ENCODE measurements at regions not wholly inside any gene's neighbourhood (a gene's known extent, or its start where the extent isn't known, plus 50 kb on each side); places are given as distances from the start of the nearest gene placed in this dataset.
A peak's percentile ranks its signal among the peaks of the same experiment; 100 is the strongest.

DNA sequence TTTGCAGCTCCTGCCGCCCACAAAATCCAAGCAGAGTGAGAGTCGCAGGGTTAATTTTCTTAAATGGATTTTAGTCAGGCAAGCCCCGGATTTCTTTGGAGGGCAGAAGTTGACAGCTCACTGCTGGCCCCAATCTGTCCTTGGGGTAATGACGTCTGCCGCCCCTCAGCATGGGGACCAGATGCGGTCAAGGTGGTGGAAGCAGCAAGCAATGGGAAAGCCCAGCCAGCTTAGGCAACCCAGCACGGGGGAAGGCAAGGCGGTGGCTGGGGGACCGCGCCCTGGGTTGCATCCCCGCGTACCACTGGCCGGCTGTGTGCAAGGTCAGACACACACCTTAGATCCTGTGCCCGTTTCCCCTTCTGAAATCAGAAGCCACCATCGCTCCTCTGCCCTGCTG, 321.7 kb downstream of the C16orf95 start:
- H3K27ac Mint-ChIP-seq, result no peak overlapping the region
- no peak for ATAC-seq
- DNase-seq (ENCODE audit: low spot score in 2 of 2), result no peak
- peaks cover 0 to 5% of the 10 kb centered on the region in 2 donors for H3K36me3 Mint-ChIP-seq
- peaks cover 4 to 8% of the 10 kb centered on the region in 2 donors for H3K9me3 Mint-ChIP-seq

DNA sequence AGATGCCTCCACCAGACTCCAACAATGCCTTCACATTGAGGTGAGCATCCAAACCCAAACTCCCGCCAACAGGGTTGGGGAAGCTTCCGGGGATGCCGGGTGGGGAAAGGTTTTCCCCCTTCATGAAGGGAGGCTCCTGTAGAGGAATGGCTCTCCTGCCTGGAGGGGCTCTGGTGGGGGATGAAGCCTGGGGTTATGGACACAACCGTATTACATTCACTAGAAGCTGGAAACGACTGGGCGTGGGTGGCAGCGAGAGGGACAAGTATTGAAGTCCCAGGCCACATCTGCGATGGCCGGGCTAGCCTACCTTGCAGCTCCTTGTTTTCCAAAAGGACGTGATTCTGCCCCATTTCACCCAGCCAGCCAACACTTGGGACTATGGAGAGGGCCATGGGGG, 321.1 kb downstream of the C16orf95 start:
- H3K27ac Mint-ChIP-seq, result no peak overlapping the region
- peaks cover 4 to 8% of the 10 kb centered on the region in 2 donors for H3K9me3 Mint-ChIP-seq
- ATAC-seq (no peak), DNase-seq (ENCODE audit: low spot score in 2 of 2) (no peak)
- peaks cover 0 to 5% of the 10 kb centered on the region in 2 donors for H3K36me3 Mint-ChIP-seq

DNA sequence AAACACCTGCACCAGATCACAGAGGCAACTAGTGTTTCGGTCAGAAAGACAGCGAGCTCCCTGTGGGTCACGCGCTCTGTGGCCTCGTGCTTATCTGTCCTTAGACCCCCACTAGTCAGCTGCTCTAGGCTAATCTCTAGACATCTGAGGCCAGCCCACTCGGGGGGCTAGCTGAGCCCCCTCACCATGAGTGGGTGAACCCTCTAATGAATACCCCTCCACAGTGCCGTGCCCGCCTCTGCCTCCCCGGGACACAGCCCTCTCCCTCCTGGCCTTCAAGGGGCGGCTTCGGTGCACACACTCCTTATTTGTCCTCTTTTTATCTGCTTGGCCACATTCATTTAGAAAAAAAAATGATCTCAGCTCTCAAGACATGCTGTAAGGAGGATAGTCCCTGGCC, 320.1 kb downstream of the C16orf95 start:
- Mint-ChIP-seq H3K9me3 (peaks cover 4 to 8% of the 10 kb centered on the region in 2 donors), H3K36me3 (peaks cover 0 to 5% of the 10 kb centered on the region in 2 donors), H3K27ac (no peak overlapping the region)
- no peak for ATAC-seq
- DNase-seq (ENCODE audit: low spot score in 2 of 2), result no peak

DNA sequence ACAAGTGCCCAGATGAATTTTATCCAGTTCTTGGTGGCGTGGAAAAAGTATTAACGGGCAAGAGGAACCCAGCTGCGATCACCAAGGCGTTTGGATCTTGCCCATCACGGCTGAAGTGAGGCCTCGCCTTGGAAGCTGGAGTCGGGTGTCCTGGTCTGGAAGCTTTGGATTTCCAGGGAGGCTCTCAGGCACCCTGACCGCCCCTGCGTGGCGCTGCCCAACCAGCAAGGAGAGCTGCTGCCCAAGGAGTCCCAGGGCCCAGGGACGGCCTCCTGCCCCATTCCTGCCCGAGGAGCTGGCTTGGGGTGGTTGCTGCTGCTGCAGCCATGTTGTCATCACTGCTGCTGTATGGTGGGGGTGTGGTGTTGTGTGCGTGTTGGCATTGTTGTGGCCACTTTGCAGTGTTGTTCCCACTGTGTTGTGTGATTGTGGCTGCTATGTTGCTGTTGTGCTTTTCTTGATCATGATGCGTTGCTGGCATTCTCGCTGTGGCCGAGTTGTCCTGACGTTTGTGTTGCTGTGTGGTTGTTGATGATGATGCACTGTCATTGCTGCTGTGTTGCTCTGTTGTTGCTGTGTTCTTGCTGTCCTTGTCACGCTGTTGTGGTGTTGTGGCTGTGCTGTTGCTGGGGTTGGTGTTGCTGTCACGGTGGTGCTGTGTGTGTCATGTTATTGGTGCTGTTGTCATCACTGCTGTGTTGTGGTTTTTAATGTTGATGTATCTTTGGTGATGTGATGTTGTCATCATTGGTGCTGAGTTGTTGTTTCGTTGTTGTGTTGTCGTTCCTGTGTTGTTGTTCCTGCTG, 318.8 kb downstream of the C16orf95 start:
- Mint-ChIP-seq H3K36me3 (peaks cover 0 to 5% of the 10 kb centered on the region in 2 donors), H3K27ac (no peak overlapping the region), H3K9me3 (peaks cover 4% of the 10 kb centered on the region in 2 donors)
- no peak for DNase-seq (ENCODE audit: low spot score in 2 of 2)
- ATAC-seq, result no peak

DNA sequence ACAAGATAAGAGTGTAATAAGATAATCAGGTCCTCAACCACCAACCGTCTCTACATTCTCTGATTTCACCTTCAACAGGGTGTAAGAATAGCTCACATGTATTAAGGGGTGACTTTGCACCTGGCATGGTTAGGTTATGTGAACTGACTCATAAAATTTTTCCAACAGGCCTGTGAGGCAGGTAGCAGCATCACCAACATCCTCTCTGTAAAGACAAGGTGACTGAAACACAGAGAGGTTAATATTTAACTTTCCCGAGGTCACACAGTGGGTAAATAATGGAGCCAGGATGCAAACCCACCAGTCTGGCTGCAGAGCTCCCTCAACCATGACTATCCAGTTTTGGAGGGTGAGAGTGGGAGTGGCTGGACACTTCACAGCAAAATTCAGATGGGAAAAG, 317.2 kb downstream of the C16orf95 start:
- Mint-ChIP-seq H3K9me3 (peaks cover 4 to 9% of the 10 kb centered on the region in 2 donors), H3K36me3 (peaks cover 0 to 5% of the 10 kb centered on the region in 2 donors), H3K27ac (no peak overlapping the region)
- ATAC-seq (no peak), DNase-seq (ENCODE audit: low spot score in 2 of 2) (no peak)

DNA sequence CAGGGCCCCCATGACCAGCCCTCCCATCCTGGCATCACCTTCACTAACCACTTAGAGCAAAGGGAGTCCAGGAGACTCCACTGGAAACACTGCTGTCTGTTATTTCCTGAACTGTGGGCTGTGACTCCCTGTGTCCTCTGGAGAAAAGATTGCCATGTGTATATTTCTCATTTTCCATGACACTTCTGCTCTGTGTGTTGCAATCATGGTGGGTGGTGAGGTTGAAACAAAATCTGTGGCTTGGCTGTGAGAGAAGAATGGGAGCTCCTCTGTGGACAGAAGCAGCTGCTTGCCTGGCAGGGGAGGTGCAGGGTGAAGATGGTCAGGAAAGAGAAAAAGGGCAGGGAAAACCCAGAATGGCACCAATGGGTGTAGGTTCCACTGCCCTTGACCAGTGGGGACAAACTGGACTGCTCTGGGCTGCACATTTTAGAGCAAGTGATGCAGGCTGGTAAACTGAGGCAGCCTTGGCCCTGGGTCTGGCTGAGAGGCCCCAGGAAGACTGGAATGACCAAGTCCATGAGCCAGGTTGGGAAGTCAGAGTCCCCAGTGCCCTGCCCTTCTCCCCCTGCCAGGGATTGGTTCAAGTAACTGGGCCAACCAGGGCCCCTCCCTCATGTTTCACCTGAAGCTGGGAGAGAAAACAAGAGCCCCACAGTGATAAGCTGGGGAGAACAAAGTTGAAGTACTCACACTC, 314.3 kb downstream of the C16orf95 start:
- DNase-seq (ENCODE audit: low spot score in 2 of 2) (no peak), ATAC-seq (no peak)
- peaks cover 0 to 10% of the 10 kb centered on the region in 2 donors for H3K36me3 Mint-ChIP-seq
- H3K27ac Mint-ChIP-seq, result no peak overlapping the region
- H3K9me3 Mint-ChIP-seq, result peaks cover 4 to 9% of the 10 kb centered on the region in 2 donors

DNA sequence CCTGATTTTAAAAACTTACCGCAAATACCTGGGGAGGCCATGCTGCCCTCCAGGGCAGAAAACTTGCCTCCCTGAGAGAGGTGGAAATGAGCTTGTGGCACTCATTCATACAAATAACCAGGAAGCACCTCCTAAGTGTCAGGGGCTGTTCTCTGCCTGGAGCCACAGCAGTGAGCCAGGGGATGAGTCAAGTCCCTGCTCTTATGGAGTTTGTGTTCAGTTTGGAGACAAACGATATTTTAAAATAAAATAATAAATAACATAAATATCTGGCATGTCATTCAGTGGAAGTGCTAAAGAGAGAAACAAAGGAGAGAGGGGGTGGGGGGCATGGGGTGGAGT, 313.8 kb downstream of the C16orf95 start:
- Mint-ChIP-seq H3K36me3 (peaks cover 0 to 13% of the 10 kb centered on the region in 2 donors), H3K27ac (no peak overlapping the region), H3K9me3 (peaks cover 4 to 9% of the 10 kb centered on the region in 2 donors)
- DNase-seq (ENCODE audit: low spot score in 2 of 2), result no peak
- no peak for ATAC-seq

DNA sequence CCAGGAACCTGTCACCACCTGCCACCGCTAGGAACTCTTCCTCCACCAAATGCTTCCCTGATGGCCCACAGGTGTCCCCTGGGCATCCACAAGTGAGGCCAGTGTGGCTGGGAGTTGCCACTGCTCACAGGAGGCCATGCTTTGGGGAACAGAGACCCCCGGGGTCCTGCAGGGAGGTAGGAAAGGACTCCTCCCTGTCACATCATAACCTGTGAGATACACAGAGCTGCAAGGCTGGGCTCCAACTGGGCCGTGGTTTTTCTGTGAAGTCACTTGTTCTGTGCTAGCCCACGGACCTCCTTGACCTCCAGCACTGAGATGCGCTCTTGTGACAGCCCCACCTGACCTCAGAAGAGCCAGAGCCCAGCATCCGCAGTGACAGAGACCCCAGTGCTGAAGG, 311.2 kb downstream of the C16orf95 start:
- Mint-ChIP-seq H3K27ac (peak overlapping the region in 1 of 2 donors; percentile 68), H3K36me3 (peaks cover 0 to 8% of the 10 kb centered on the region in 2 donors), H3K9me3 (peaks cover 0 to 4% of the 10 kb centered on the region in 2 donors)
- DNase-seq (ENCODE audit: low spot score in 2 of 2), result no peak
- no peak for ATAC-seq

DNA sequence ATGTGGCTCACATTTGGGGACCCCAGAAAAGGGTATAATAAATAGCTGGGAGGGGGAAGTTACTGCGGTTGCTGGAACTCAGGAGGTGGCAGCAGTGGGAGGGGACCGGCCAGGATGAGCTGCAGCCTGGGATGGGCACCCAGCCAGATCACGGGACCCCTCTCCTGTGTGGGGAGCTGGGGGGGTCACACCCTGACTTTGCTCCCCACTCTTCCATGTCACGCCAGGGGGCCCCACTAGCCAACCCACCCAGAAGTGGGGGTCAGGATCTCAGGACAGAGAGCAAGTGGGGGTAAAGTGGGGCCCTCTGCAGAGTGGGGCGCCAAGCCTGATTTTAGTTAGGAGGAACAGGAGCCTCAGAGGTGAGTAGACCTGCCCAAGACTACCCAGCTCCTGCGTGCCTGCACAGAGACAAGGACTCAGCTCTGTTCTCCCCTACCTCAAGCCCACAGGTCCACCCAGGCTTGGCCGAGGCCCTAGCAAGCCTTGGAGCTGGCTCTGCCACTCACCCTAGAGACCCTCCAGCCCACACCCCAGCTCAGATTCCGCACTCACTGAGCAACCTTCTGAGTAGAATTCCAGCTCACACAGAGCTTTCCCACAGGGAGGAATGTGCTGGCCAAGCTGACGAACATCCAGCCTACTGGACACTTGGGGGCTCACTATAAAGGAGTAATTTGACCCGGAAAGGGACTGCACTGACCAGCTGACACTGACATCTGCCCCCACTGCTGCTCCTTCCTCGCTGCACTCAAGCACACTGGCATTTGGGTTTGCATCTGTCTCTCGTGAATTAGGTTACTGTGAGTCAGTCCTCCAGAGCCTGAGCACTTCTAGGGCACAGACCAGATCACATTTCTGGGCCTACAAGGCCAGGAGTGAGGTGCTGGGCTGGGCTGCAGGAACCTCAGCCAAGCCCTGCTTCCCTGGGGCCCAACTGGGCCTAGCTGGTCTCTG, 310.1 kb downstream of the C16orf95 start:
- DNase-seq (ENCODE audit: low spot score in 2 of 2) (no peak), ATAC-seq (no peak)
- Mint-ChIP-seq H3K36me3 (peaks cover 0 to 8% of the 10 kb centered on the region in 2 donors), H3K27ac (no peak overlapping the region), H3K9me3 (peaks cover 0 to 4% of the 10 kb centered on the region in 2 donors)

DNA sequence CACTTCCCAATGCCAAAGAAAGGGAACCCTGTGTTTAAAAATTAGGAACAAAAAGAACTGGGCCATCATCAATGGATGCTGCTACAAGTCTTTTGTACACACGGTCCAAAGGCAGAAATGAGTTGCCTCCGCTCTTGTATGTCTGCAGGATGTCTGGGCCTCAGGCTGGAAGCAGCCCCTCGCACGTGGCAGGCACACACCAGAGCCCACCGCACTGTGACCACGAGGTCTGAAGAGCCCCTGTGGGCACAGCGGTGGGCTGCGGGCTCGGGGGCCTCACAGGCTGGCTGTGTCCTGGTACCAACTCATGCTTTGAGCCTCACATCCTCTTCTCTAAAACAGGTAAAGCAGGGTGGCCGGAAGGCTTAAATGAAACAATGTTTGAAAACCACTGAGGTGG, 309.3 kb downstream of the C16orf95 start:
- peaks cover 0 to 8% of the 10 kb centered on the region in 2 donors for H3K36me3 Mint-ChIP-seq
- H3K27ac Mint-ChIP-seq, result no peak overlapping the region
- ATAC-seq (no peak), DNase-seq (ENCODE audit: low spot score in 2 of 2) (no peak)
- peaks cover 0 to 4% of the 10 kb centered on the region in 2 donors for H3K9me3 Mint-ChIP-seq

DNA sequence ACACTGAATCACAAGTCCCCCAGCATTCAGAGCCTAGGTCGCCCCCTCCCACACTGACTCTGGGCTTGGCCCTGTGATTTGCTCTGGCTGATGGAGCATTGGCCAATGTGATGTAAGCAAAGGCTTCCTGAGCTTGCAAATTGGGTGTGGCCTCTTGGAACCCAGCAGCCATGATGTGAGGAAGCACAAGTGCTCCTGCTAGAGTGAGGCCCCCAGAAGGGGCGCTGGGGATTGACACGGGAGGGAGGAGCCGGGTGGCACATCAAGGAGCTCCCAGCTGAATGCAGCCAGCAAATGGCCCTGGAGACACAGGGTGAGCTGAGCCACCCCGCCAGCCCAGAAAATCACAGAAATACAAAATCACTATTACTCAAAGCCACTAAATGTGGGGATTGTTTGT, 308.5 kb downstream of the C16orf95 start:
- peaks cover 0 to 4% of the 10 kb centered on the region in 2 donors for H3K9me3 Mint-ChIP-seq
- DNase-seq (ENCODE audit: low spot score in 2 of 2) (no peak), ATAC-seq (no peak)
- no peak overlapping the region for H3K27ac Mint-ChIP-seq
- peaks cover 0 to 8% of the 10 kb centered on the region in 2 donors for H3K36me3 Mint-ChIP-seq

DNA sequence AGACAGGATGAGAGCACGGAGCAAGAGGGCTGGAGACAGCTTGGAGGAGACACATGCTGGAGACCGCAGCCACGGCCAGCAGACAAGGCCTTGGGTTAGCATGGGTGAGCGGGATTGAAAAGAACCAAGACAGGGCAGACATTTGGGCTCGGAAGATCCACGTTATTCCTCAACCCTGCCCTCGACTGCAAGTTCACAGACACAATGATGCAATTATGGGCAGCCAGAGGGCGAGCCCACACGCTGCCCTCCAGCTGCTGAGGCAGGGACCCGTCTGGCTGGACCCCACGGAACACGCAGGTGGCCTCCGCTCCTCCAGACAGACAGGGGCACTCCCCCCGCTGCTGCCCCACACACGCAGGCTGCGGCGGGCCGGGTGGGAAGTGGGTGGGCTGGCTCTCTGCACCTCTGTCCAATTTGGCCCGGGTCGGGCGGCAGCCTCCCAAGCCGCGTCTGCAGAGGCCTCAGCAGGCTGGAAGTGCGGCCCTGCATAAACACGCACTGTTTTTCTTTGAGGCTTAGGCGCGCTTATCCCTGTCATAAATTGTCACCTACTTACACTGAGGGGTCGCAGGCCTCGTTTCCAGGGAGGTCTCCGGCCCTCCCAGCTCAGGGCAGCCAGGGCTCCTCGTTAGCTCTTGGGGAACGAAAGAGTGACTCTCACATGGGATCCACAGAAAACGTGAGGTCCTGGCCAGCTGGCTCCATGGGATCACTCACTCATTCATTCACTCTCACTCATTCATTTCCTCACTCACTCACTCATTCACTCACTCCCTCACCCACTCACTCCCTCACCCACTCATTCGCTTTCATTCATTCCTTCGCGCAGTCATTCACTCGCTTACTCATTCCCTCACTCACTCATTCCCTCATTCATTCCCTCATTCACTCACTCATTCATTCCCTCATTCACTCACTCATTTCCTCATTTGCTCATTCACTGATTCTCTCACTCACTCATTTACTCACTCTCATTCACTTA, 303.9 kb downstream of the C16orf95 start:
- Mint-ChIP-seq H3K9me3 (no peaks in the 10 kb centered on the region), H3K36me3 (no peaks in the 10 kb centered on the region), H3K27ac (no peak overlapping the region)
- ATAC-seq (peak in 1 of 2 donors; percentile 19), DNase-seq (ENCODE audit: low spot score in 2 of 2) (no peak)

DNA sequence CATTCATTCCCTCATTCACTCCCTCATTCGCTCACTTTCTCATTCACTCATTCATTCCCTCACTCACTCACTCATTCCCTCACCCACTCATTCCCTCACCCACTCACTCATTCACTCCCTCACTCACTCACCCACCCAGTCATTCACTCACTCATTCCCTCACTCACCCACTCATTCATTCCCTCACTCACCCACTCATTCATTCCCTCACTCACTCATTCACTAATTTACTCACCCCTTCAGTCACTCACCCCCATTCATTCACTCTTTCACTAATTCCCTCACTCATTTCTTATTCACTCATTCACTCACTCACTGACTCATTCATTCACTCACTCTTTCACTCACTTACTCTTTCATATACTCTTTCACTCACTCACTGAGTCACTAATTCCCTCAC, 303.1 kb downstream of the C16orf95 start:
- H3K36me3 Mint-ChIP-seq, result no peaks in the 10 kb centered on the region
- ATAC-seq, result peak; percentile 40 to 72
- H3K9me3 Mint-ChIP-seq, result no peaks in the 10 kb centered on the region

DNA sequence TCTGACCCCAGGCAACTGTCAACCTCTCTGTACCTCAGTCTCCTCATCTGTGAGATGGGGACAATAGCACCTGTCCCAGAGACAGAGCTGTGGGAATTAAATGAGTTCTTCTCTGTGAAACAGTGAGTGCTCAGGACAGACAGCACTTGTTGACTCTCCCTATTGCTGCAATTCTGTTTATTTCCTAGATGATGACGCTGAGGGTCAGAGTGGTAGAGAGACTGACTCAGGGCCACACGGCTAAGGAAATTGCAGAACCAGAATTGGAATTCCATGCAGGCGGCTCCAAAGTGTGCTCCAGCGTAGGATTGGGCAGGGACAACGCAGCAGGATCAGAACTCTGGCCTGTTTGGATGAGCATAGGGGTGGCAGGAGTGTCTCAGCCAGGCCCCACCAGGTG, 302.2 kb downstream of the C16orf95 start:
- no peaks in the 10 kb centered on the region for H3K36me3 Mint-ChIP-seq
- no peak for DNase-seq (ENCODE audit: low spot score in 2 of 2)
- H3K9me3 Mint-ChIP-seq, result no peaks in the 10 kb centered on the region
- ATAC-seq, result no peak
- H3K27ac Mint-ChIP-seq, result no peak overlapping the region

More for the DNA sequence above, 303.1 kb downstream of the C16orf95 start:
- H3K27ac Mint-ChIP-seq, result no peak overlapping the region
- DNase-seq (ENCODE audit: low spot score in 2 of 2), result no peak

DNA sequence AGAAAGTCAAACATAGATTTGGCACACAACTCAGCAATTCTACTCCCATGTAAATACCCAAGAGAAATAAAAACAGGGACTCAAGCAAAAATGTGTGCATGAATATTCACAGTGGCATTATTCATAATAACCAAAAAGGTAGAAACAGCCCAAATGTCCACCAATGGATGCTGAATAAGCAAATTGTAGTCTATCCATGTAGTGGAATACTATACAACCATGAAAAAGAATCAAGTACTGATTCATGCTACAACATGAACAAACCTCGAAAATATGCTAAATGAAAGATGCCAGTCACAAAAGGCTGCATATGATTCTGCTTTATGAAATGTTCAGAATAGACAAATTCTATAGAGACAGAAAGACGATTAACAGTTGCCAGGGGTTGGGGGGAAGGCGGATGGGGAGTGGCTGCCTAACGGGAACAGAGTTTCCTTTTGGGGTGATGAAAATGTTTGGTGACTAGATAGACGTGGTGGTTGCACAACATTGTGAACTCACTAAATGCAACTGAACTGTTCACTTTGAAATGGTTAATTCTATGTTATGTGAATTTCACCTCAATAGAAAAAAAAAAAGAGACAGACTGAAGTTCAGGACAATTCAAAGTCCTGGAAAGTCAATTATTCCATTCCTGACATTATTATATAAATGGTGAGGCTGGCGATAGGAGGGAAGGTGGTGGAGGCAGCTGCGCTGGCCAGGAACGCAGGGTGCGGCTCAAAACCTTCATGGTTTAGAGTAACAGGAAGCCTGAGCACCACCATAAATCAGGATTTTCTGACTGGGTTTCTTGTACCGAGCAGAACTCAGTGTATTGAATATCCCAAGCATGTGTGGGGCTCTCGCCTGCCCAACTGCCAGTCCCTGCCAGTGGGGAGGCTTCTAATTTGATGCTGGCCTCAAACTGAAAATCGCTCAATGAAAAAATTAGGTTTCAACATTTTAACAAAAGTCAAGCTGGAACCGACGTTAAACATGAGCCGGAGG, 300.9 kb downstream of the C16orf95 start:
- no peaks in the 10 kb centered on the region for H3K9me3 Mint-ChIP-seq
- H3K27ac Mint-ChIP-seq, result no peak overlapping the region
- H3K36me3 Mint-ChIP-seq, result no peaks in the 10 kb centered on the region

More for the DNA sequence above, 300.9 kb downstream of the C16orf95 start:
- ATAC-seq, result no peak
- no peak for DNase-seq (ENCODE audit: low spot score in 2 of 2)

All from activated naive CD4-positive, alpha-beta T cell treated with anti-CD3 and anti-CD28 coated beads, Interleukin-2, amount 50 U/mL, for 72 hours (primary cell).